ENCODE measurements at regions not wholly inside any gene's neighbourhood (a gene's known extent, or its start where the extent isn't known, plus 50 kb on each side); places are given as distances from the start of the nearest gene placed in this dataset.

GRCh38 chr5:92922231-92922967 is 658.6 kb downstream of the NR2F1-AS1 start:
- TF ChIP-seq POLR2AphosphoS5 (IDR thresholded peaks at IDR 0.05; ENCODE audit: low read depth, low read length) (no peak), SIN3A (IDR thresholded peaks at IDR 0.05; ENCODE audit: borderline replicate concordance, insufficient read depth, low read depth, low read length) (no peak)
- TF ChIP-seq, protein P1, sequence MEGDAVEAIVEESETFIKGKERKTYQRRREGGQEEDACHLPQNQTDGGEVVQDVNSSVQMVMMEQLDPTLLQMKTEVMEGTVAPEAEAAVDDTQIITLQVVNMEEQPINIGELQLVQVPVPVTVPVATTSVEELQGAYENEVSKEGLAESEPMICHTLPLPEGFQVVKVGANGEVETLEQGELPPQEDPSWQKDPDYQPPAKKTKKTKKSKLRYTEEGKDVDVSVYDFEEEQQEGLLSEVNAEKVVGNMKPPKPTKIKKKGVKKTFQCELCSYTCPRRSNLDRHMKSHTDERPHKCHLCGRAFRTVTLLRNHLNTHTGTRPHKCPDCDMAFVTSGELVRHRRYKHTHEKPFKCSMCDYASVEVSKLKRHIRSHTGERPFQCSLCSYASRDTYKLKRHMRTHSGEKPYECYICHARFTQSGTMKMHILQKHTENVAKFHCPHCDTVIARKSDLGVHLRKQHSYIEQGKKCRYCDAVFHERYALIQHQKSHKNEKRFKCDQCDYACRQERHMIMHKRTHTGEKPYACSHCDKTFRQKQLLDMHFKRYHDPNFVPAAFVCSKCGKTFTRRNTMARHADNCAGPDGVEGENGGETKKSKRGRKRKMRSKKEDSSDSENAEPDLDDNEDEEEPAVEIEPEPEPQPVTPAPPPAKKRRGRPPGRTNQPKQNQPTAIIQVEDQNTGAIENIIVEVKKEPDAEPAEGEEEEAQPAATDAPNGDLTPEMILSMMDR (IDR thresholded peaks at IDR 0.05) = no peak
